BJ (cell line): ENCODE measurements at regions not wholly inside any gene's neighbourhood (a gene's known extent, or its start where the extent isn't known, plus 50 kb on each side); places are given as distances from the start of the nearest gene placed in this dataset.

Experiments used
- CTCF ChIA-PET: fragments of 350-600 bp; formaldehyde crosslinking; extraction: SDS; loops from one replicate; lab custom pipeline; 2021; ENCODE audit warnings: antibody characterized with exemption, inconsistent platforms; lab: Yijun Ruan, JAX
- POLR2A ChIA-PET: fragments of 300-600 bp; sonication (Branson Sonifier 250); formaldehyde crosslinking; extraction: SDS; loops from one replicate; lab custom pipeline; 2021; ENCODE audit warnings: antibody characterized with exemption; lab: Charles Lee
- DNase-seq: peaks from one replicate; pipeline ENCODE4 v3.0.0-alpha.2; 2011; ENCODE audit warnings: low read depth
- H3K27me3 ChIP-seq: 2 replicates; pipeline ENCODE4 v1.6.0; 2011; ENCODE audit warnings: low read length; ENCODE audit not compliant: control insufficient read depth, insufficient read depth
- H3K36me3 ChIP-seq: 2 replicates; pipeline ENCODE4 v1.5.1; 2011; ENCODE audit warnings: low read length; ENCODE audit not compliant: control insufficient read depth, insufficient read depth
- H3K4me3 ChIP-seq: 2 replicates; pipeline ENCODE4 v1.5.1; 2011; ENCODE audit warnings: low read depth, mild to moderate bottlenecking, control low read depth, low read length
- TF ChIP-seq, protein P1 (sequence below): IDR thresholded peaks from 2 replicates; pipeline ENCODE4 v1.5.1; 2011; ENCODE audit warnings: low read depth, mild to moderate bottlenecking, control low read depth, inconsistent platforms, low read length, moderate library complexity; ENCODE audit not compliant: insufficient read depth

DNA sequence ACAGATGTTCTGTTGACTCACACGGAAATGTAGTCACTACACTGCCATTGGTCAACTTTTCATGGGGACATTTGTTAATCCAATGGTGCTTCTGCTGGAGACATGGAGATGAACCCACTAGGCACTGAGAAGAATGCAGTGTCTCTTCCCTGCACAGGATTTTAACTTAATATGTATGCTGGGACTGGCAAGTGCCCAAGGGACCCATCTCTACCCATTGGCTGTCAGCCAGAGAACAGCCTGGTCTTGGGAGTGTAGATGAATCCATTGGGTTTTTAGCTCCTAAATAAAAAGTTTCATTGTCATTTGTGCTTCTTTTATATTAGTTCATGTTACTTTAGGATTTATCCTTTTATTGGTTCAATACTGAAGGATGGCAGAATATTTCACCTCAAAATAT, 195.8 kb upstream of the CDH6 start:
- DNase-seq = no peak
- TF ChIP-seq, protein P1, sequence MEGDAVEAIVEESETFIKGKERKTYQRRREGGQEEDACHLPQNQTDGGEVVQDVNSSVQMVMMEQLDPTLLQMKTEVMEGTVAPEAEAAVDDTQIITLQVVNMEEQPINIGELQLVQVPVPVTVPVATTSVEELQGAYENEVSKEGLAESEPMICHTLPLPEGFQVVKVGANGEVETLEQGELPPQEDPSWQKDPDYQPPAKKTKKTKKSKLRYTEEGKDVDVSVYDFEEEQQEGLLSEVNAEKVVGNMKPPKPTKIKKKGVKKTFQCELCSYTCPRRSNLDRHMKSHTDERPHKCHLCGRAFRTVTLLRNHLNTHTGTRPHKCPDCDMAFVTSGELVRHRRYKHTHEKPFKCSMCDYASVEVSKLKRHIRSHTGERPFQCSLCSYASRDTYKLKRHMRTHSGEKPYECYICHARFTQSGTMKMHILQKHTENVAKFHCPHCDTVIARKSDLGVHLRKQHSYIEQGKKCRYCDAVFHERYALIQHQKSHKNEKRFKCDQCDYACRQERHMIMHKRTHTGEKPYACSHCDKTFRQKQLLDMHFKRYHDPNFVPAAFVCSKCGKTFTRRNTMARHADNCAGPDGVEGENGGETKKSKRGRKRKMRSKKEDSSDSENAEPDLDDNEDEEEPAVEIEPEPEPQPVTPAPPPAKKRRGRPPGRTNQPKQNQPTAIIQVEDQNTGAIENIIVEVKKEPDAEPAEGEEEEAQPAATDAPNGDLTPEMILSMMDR = no peak
- Histone ChIP-seq H3K27me3 (no peaks in the 10 kb centered on the region), H3K4me3 (no peak overlapping the region), H3K36me3 (no peaks in the 10 kb centered on the region)
- ChIA-PET POLR2A (no interaction called here), CTCF (no interaction called here)

DNA sequence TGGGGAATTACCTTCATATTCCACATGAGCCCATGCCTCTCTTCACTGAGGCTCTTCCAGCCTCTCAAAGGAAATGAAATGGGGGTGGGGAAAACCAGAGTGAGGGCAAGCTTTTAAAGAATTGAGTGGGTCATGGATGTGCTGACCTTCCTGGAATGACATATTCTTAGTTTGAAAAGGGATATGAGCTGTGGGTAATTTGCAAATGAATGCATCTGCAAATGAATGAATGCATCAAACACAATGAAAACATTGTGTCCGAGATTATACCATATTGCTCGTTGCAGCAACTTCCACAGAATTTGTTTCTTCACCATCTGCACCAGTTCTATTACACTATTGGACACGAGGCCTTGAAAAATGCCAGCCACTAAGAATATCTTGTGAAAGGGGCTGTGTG, 198.6 kb upstream of the CDH6 start:
- TF ChIP-seq, protein P1 = no peak
- H3K36me3 ChIP-seq = no peaks in the 10 kb centered on the region
- DNase-seq = no peak
- H3K27me3 ChIP-seq = no peaks in the 10 kb centered on the region
- ChIA-PET POLR2A (no interaction called here), CTCF (no interaction called here)
- H3K4me3 ChIP-seq = no peak overlapping the region

DNA sequence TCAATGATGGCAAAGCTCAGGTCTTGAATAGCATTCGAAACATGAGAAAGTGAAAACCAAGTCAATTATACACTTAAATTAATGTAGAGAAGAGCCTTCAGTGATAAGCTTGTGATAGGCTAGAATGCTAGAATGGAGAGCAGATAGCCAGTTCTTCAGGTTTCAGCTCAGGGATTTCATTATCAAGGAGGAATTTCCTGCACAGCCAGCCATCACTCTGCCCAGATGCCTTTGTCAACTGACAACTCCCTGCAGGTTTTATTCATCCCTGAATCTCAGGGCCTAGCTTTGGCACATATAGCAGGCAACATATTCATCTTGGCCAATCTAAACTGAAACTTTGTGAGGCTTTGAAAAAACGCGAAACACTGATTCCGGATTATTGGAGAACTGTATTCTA, 199.3 kb upstream of the CDH6 start:
- Histone ChIP-seq H3K4me3 (no peak overlapping the region), H3K27me3 (no peaks in the 10 kb centered on the region), H3K36me3 (no peaks in the 10 kb centered on the region)
- DNase-seq = no peak
- ChIA-PET CTCF (no interaction called here), POLR2A (no interaction called here)
- TF ChIP-seq, protein P1 = no peak

DNA sequence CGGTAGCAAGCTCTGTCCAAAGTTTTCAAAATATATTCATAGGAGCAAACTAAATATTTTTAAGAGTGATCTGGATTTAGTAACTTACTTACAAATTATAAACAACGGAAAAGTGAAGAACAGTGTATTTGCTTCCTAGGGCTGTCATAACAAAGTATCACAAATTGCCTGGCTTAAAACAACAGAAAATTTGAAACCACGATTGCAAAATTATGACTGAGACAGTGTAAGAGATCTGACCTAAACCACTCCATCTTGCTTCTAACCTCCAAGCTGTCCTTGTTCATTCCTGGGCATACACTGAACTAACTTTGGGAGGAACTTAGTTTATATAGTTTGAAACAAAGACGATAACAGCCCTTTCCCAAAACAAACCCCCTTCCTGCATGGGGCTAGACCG, 202.0 kb upstream of the CDH6 start:
- TF ChIP-seq, protein P1 = no peak
- POLR2A ChIA-PET = no interaction called here
- CTCF ChIA-PET = interaction anchor here (1.5 kb wide), 1 partner anchor 11 kb away, joined by 5 read pairs; no protein-coding TSS in a partner anchor
- H3K4me3 ChIP-seq = no peak overlapping the region
- no peak for DNase-seq
- no peaks in the 10 kb centered on the region for H3K36me3 ChIP-seq
- H3K27me3 ChIP-seq = no peaks in the 10 kb centered on the region

DNA sequence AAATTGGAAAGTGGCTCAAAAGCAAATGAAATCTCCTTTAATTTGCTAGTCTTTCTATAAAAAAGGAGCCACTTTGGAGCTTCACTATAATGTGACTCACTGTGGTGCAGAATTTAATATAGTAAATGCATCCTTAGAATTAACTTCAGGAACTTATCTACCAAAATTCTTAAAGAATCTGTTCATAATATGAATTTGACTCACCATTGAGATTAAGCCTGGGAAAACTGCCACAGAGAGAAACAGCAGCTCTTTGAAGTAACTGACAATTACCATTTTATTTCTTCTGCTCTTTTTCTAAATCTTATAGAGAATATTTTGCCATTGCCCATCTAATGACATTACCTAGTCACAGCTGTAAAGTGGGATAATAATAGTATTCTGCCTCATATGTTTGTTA, 211.9 kb upstream of the CDH6 start:
- ChIA-PET CTCF (interaction anchor here (1.3 kb wide), 1 partner anchor 10 kb away, joined by 5 read pairs; no protein-coding TSS in a partner anchor), POLR2A (no interaction called here)
- H3K36me3 ChIP-seq = no peaks in the 10 kb centered on the region
- no peak overlapping the region for H3K4me3 ChIP-seq
- TF ChIP-seq, protein P1 = no peak
- no peak for DNase-seq
- H3K27me3 ChIP-seq = no peaks in the 10 kb centered on the region
